IMR-90 (cell line): ENCODE measurements at regions not wholly inside any gene's neighbourhood (a gene's known extent, or its start where the extent isn't known, plus 50 kb on each side); places are given as distances from the start of the nearest gene placed in this dataset.
A peak's percentile ranks its signal among the peaks of the same experiment; 100 is the strongest.

Experiments
- ATAC-seq: fragments of 200-7000 bp; cut with Tn5 transposase; 2 replicates; pipeline ENCODE4 v1.9.1; 2020; ENCODE audit warnings: low read depth, mild to moderate bottlenecking, moderate library complexity
- BruUV-seq: library from RNA; stranded (reverse); fragments of 400-500 nt; replicated peaks from 2 replicates; lab custom pipeline; 2021; lab: Mats Ljungman, UMichigan
- CTCF ChIA-PET: fragments of 300-600 bp; formaldehyde crosslinking; extraction: SDS; loops from one replicate; lab custom pipeline; 2021; ENCODE audit warnings: antibody characterized with exemption; lab: Yijun Ruan, JAX
- POLR2A ChIA-PET: fragments of 300-600 bp; sonication (Branson Sonifier 250); formaldehyde crosslinking; loops from one replicate; lab custom pipeline; 2022; ENCODE audit warnings: antibody characterized with exemption; ENCODE audit not compliant: unreplicated experiment; lab: Charles Lee
- DNase-seq: peaks from one replicate; pipeline ENCODE4 v3.0.0; 2013
- H2AFZ ChIP-seq: replicated peaks from 2 replicates; pipeline ENCODE3; 2013; ENCODE audit warnings: low read length, mild to moderate bottlenecking; ENCODE audit not compliant: poor library complexity
- H2AK5ac ChIP-seq: 2 replicates; pipeline ENCODE4 v1.6.1; 2013; ENCODE audit warnings: low read depth, low read length, inconsistent platforms
- H2AK9ac ChIP-seq: replicated peaks from 2 replicates; pipeline ENCODE3; 2013; ENCODE audit warnings: mild to moderate bottlenecking, low read depth, low read length, moderate library complexity; ENCODE audit not compliant: poor library complexity
- H2BK120ac ChIP-seq: 2 replicates; pipeline ENCODE4 v1.6.1; 2013; ENCODE audit warnings: low read depth, low read length, inconsistent platforms
- H2BK15ac ChIP-seq: 3 replicates; pipeline ENCODE4 v1.6.1; 2013; ENCODE audit warnings: low read depth, low read length, inconsistent platforms
- H2BK20ac ChIP-seq: 2 replicates; pipeline ENCODE4 v1.6.1; 2013; ENCODE audit warnings: low read depth, mild to moderate bottlenecking, inconsistent platforms, low read length, moderate library complexity
- H2BK5ac ChIP-seq: 2 replicates; pipeline ENCODE4 v1.6.1; 2013; ENCODE audit warnings: mild to moderate bottlenecking, low read depth, low read length, inconsistent platforms; ENCODE audit not compliant: poor library complexity, severe bottlenecking
- H3K14ac ChIP-seq: replicated peaks from 2 replicates; pipeline ENCODE4 v1.6.1; 2013; ENCODE audit warnings: low read depth, low read length, inconsistent platforms
- H3K18ac ChIP-seq: 2 replicates; pipeline ENCODE4 v1.6.1; 2013; ENCODE audit warnings: low read depth, low read length, control low read depth
- H3K23ac ChIP-seq: 2 replicates; pipeline ENCODE4 v1.6.1; 2013; ENCODE audit warnings: low read depth, low read length, inconsistent platforms
- H3K27ac ChIP-seq: 2 replicates; pipeline ENCODE4 v1.5.1; 2013; ENCODE audit warnings: mild to moderate bottlenecking, control low read depth, low read length; ENCODE audit not compliant: insufficient read depth
- H3K27me3 ChIP-seq: 2 replicates; pipeline ENCODE4 v1.6.1; 2013; ENCODE audit warnings: low read length; ENCODE audit not compliant: control insufficient read depth, insufficient read depth
- H3K36me3 ChIP-seq: 2 replicates; pipeline ENCODE4 v1.6.1; 2013; ENCODE audit warnings: low read length, mixed read lengths; ENCODE audit not compliant: control insufficient read depth, insufficient read depth
- H3K4ac ChIP-seq: 2 replicates; pipeline ENCODE4 v1.6.1; 2013; ENCODE audit warnings: low read depth, low read length, inconsistent platforms
- H3K4me1 ChIP-seq: 2 replicates; pipeline ENCODE4 v1.6.1; 2013; ENCODE audit warnings: low read length, mixed read lengths; ENCODE audit not compliant: control insufficient read depth, insufficient read depth
- H3K4me2 ChIP-seq: 2 replicates; pipeline ENCODE4 v1.6.1; 2013; ENCODE audit warnings: low read depth, mild to moderate bottlenecking, control low read depth, low read length, moderate library complexity
- H3K4me3 ChIP-seq: 2 replicates; pipeline ENCODE4 v1.5.1; 2013; ENCODE audit warnings: low read depth, mild to moderate bottlenecking, control low read depth, low read length, moderate library complexity; ENCODE audit not compliant: insufficient read depth
- H3K56ac ChIP-seq: 2 replicates; pipeline ENCODE4 v1.6.1; 2013; ENCODE audit warnings: low read length, inconsistent platforms; ENCODE audit not compliant: insufficient read depth; ENCODE audit errors: extremely low read depth
- H3K79me1 ChIP-seq, 2 experiments: 2 replicates each; pipeline ENCODE4 v1.6.1; 2013; ENCODE audit warnings: low read length in 2 of 2, inconsistent platforms in 1 of 2, low read depth in 1 of 2
- H3K9ac ChIP-seq: 2 replicates; pipeline ENCODE4 v1.6.1; 2013; ENCODE audit warnings: low read depth, low read length, control low read depth
- H3K9me1 ChIP-seq: 2 replicates; pipeline ENCODE4 v1.6.1; 2013; ENCODE audit warnings: low read length, inconsistent platforms; ENCODE audit not compliant: insufficient read depth
- H3K9me3 ChIP-seq: 2 replicates; pipeline ENCODE4 v1.6.1; 2013; ENCODE audit warnings: low read length; ENCODE audit not compliant: control insufficient read depth, insufficient read depth
- H4K20me1 ChIP-seq: 2 replicates; pipeline ENCODE4 v1.6.1; 2013; ENCODE audit warnings: low read length, inconsistent platforms; ENCODE audit not compliant: insufficient read depth
- H4K5ac ChIP-seq: 2 replicates; pipeline ENCODE4 v1.6.1; 2013; ENCODE audit warnings: mild to moderate bottlenecking, low read depth, low read length, control low read depth
- H4K8ac ChIP-seq, 2 experiments: 2 replicates each; pipeline ENCODE4 v1.6.1; 2013; ENCODE audit warnings: low read depth in 2 of 2, low read length in 2 of 2, control low read depth in 1 of 2, inconsistent platforms in 1 of 2
- H4K91ac ChIP-seq: 2 replicates; pipeline ENCODE4 v1.6.1; 2013; ENCODE audit warnings: low read depth, low read length, inconsistent platforms; ENCODE audit not compliant: insufficient read depth
- FOS ChIP-seq: fragments of 150-350 bp; IDR thresholded peaks from 2 replicates; pipeline ENCODE4 v1.6.1; 2016; ENCODE audit warnings: low read depth, low read length
- MAFK ChIP-seq: IDR thresholded peaks from 2 replicates; pipeline ENCODE4 v1.6.1; 2012; ENCODE audit warnings: low read depth, low read length, improper control_type of control experiment
- MAZ ChIP-seq: IDR thresholded peaks from 2 replicates; pipeline ENCODE4 v1.6.1; 2012; ENCODE audit warnings: low read depth, mild to moderate bottlenecking, low read length, improper control_type of control experiment, moderate library complexity, borderline replicate concordance
- MXI1 ChIP-seq: IDR thresholded peaks from 2 replicates; pipeline ENCODE4 v1.6.1; 2012; ENCODE audit warnings: low read depth, mild to moderate bottlenecking, low read length, moderate library complexity, borderline replicate concordance
- POLR2A ChIP-seq: IDR thresholded peaks from 2 replicates; pipeline ENCODE4 v1.6.1; 2012; ENCODE audit warnings: mild to moderate bottlenecking, low read depth, low read length
- RAD21 ChIP-seq: IDR thresholded peaks from 2 replicates; pipeline ENCODE4 v1.6.1; 2012; ENCODE audit warnings: low read length, improper control_type of control experiment
- RCOR1 ChIP-seq: IDR thresholded peaks from 2 replicates; pipeline ENCODE4 v1.6.1; 2012; ENCODE audit warnings: mild to moderate bottlenecking, low read length, improper control_type of control experiment; ENCODE audit not compliant: insufficient replicate concordance
- SMC3 ChIP-seq: fragments of 150-350 bp; IDR thresholded peaks from 2 replicates; pipeline ENCODE4 v1.6.1; 2016; ENCODE audit warnings: low read depth, mild to moderate bottlenecking, antibody characterized with exemption, low read length, moderate library complexity
- WGBS, 2 experiments: methylation state at CpG; one replicate each; pipeline versions ENCODE4 v1.1.5 to v1.1.7; 2013; ENCODE audit warnings: missing lambda C conversion rate in 2 of 2; ENCODE audit not compliant: insufficient read length in 1 of 2; ENCODE audit errors: extremely low coverage in 2 of 2; 5-methylcytosine and 5-hydroxymethylcytosine counted together
- dilution Hi-C: fragments of 300-500 bp; cut with HindIII; formaldehyde crosslinking; loops from one replicate; pipeline ENCODE4 v1.14.3; 2018; ENCODE audit warnings: low sequenced_read_pairs; ENCODE audit not compliant: unreplicated experiment
- in situ Hi-C: fragments of 300-500 bp; cut with MboI; formaldehyde crosslinking; loops from 3 replicates; pipeline ENCODE4 v1.14.3; 2019; ENCODE audit warnings: low sequenced_read_pairs, inconsistent platforms, mixed read lengths
- intact Hi-C: fragments of 100-400 bp; cut with micrococcal nuclease; formaldehyde crosslinking; loops from 2 replicates; pipeline ENCODE4 v1.10.0; 2022
- TF ChIP-seq, protein P1 (sequence below): fragments of 150-350 bp; IDR thresholded peaks from 2 replicates; pipeline ENCODE4 v1.6.1; 2017; ENCODE audit warnings: mild to moderate bottlenecking, antibody characterized with exemption, low read length, low read depth
- TF ChIP-seq, protein P2 (sequence below): fragments of 150-350 bp; IDR thresholded peaks from 2 replicates; pipeline ENCODE4 v1.6.1; 2016; ENCODE audit warnings: low read depth, mild to moderate bottlenecking, low read length, moderate library complexity, borderline replicate concordance

DNA sequence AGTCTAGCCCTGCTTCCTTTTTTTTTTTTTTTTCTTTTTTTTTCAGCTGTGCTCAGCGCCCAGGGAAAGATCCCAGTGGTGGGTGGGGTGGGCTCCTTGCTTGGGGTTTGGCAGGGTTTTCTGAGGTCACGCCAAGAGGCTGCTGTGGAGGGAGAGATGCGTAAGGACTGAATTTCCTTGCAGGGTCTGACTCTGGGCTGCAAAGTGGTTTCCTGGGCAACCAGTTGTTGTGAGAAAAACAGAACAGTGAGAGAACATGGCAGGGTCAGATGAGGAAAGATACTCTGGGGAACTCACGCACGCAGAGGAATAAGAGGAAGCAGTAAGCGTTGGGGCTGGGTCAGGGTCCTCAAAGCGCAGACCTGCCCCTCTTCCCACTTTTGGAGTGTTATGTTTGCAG is 119.5 kb downstream of the IRF8 start:
- no CpG with 5 or more reads among the region's 7 CpGs for WGBS, 2 experiments
- Histone ChIP-seq H3K9me1 (no peaks in the 10 kb centered on the region), H4K91ac (no peak overlapping the region)

More for the DNA sequence above, 119.5 kb downstream of the IRF8 start:
- H3K27me3 ChIP-seq = peaks cover 51% of the 10 kb centered on the region
- no peak overlapping the region for H4K5ac ChIP-seq
- H2BK15ac ChIP-seq = no peak overlapping the region
- no peak overlapping the region for H4K8ac ChIP-seq
- H3K4me1 ChIP-seq = no peaks in the 10 kb centered on the region
- no peak overlapping the region for H2BK20ac ChIP-seq
- no peak overlapping the region for H2BK120ac ChIP-seq
- H3K18ac ChIP-seq = no peak overlapping the region
- H4K20me1 ChIP-seq = no peaks in the 10 kb centered on the region
- peak; percentile 48; the same call in 1 of the 2 replicates for ATAC-seq
- H3K9ac ChIP-seq = no peak overlapping the region
- no peak overlapping the region for H3K56ac ChIP-seq
- H3K23ac ChIP-seq = no peak overlapping the region
- H3K4me3 ChIP-seq = no peak overlapping the region
- H3K36me3 ChIP-seq = no peaks in the 10 kb centered on the region
- no peaks in the 10 kb centered on the region for H3K79me1 ChIP-seq
- dilution Hi-C loops (no loop called here), intact Hi-C loops (loop anchor here (5.0 kb wide), 1 partner anchor 504 kb away; no protein-coding TSS in a partner anchor), in situ Hi-C loops (loop anchor here (5.0 kb wide), 1 partner anchor 196 kb away; no protein-coding TSS in a partner anchor)
- BruUV-seq = no TSS peak
- no peak overlapping the region for H2AK9ac ChIP-seq
- no peak overlapping the region for H3K27ac ChIP-seq
- no peak overlapping the region for H3K14ac ChIP-seq
- CTCF ChIA-PET = no interaction called here
- TF ChIP-seq SMC3 = no peak
- TF ChIP-seq FOS = no peak
- TF ChIP-seq MAFK = no peak
- no peak for TF ChIP-seq MAZ
- no peak for TF ChIP-seq RCOR1
- TF ChIP-seq, protein P1, sequence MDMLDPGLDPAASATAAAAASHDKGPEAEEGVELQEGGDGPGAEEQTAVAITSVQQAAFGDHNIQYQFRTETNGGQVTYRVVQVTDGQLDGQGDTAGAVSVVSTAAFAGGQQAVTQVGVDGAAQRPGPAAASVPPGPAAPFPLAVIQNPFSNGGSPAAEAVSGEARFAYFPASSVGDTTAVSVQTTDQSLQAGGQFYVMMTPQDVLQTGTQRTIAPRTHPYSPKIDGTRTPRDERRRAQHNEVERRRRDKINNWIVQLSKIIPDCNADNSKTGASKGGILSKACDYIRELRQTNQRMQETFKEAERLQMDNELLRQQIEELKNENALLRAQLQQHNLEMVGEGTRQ = no peak
- TF ChIP-seq POLR2A = no peak
- no peak for TF ChIP-seq MXI1
- TF ChIP-seq, protein P2, sequence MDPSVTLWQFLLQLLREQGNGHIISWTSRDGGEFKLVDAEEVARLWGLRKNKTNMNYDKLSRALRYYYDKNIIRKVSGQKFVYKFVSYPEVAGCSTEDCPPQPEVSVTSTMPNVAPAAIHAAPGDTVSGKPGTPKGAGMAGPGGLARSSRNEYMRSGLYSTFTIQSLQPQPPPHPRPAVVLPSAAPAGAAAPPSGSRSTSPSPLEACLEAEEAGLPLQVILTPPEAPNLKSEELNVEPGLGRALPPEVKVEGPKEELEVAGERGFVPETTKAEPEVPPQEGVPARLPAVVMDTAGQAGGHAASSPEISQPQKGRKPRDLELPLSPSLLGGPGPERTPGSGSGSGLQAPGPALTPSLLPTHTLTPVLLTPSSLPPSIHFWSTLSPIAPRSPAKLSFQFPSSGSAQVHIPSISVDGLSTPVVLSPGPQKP = no peak
- no peak for TF ChIP-seq RAD21
- H2BK5ac ChIP-seq = no peak overlapping the region
- no peak overlapping the region for H2AFZ ChIP-seq
- peaks cover 23% of the 10 kb centered on the region for H3K9me3 ChIP-seq
- POLR2A ChIA-PET = no interaction called here
- H3K4me2 ChIP-seq = no peak overlapping the region
- no peak overlapping the region for H2AK5ac ChIP-seq
- no peak overlapping the region for H3K4ac ChIP-seq
- peak; percentile 45 for DNase-seq
